Memory B cell (primary cell): ENCODE measurements at regions not wholly inside any gene's neighbourhood (a gene's known extent, or its start where the extent isn't known, plus 50 kb on each side); places are given as distances from the start of the nearest gene placed in this dataset.

ENCODE experiments used
- ATAC-seq: fragments of 150-1000 bp; cut with Tn5 transposase; 2 replicates; pipeline ENCODE4 v1.10.0; 2021; ENCODE audit warnings: low read depth, mild to moderate bottlenecking, moderate library complexity
- DNase-seq, 2 donors: peaks; one replicate each; pipeline ENCODE4 v3.0.0; 2022; ENCODE audit warnings: low spot score in 2 of 2
- H3K27ac Mint-ChIP-seq: one replicate; pipeline ENCODE4 v1.8.0; 2022; ENCODE audit warnings: mild to moderate bottlenecking, moderate library complexity, mixed read lengths
- H3K27me3 Mint-ChIP-seq: one replicate; pipeline ENCODE4 v1.8.0; 2022; ENCODE audit warnings: mixed read lengths
- H3K36me3 Mint-ChIP-seq: one replicate; pipeline ENCODE4 v1.8.0; 2022; ENCODE audit warnings: mild to moderate bottlenecking, mixed read lengths
- H3K4me1 Mint-ChIP-seq: one replicate; pipeline ENCODE4 v1.8.0; 2022; ENCODE audit warnings: mixed read lengths
- H3K4me3 Mint-ChIP-seq: one replicate; pipeline ENCODE4 v1.8.0; 2022; ENCODE audit warnings: mild to moderate bottlenecking, moderate library complexity, mixed read lengths
- H3K9me3 Mint-ChIP-seq: one replicate; pipeline ENCODE4 v1.8.0; 2022; ENCODE audit warnings: mixed read lengths

DNA sequence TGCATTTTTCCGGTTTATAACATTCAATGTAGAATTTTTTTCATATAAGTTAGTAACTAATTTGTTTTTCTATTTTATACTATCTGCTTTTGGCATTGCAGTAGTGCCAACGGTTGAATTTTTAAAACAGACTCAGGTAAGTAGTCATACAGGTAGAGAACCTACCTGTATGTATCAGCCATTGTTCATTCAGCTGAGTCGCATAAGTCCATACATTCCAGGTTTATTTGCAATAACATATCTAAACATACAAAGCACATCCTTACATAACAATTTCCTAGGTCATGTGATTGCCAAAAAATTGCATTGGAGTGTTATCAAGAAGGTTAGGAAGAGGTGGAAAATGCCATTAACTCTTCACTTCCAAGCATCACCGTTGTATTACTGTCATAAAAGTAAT, 1059.3 kb upstream of the CNTN5 start:
- Mint-ChIP-seq H3K9me3 (peaks cover 8% of the 10 kb centered on the region), H3K27me3 (no peaks in the 10 kb centered on the region), H3K4me1 (no peaks in the 10 kb centered on the region), H3K36me3 (no peaks in the 10 kb centered on the region), H3K4me3 (no peak overlapping the region), H3K27ac (no peak overlapping the region)
- no peak for ATAC-seq
- no peak for DNase-seq

DNA sequence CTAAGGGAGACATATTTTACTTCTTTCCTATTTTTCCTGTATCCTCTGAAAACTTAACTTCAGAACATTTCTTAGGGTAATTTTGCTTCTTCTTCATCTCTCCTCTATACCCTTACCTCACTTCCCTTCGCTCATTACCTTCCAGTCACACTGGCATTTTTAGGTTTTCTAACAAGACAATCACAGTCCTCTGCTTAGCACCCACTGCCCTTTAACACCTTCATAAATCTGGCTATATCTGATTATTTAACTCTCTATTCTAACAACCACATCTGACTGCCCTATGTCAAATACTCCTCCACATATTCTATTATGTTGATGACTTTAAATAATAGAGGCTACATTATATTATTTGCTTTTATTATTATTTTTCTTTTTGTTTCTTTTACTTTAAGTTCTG, 1058.0 kb upstream of the CNTN5 start:
- H3K27ac Mint-ChIP-seq = no peak overlapping the region
- H3K4me1 Mint-ChIP-seq = no peaks in the 10 kb centered on the region
- H3K27me3 Mint-ChIP-seq = no peaks in the 10 kb centered on the region
- H3K4me3 Mint-ChIP-seq = no peak overlapping the region
- ATAC-seq = no peak
- no peaks in the 10 kb centered on the region for H3K36me3 Mint-ChIP-seq
- DNase-seq = no peak
- peaks cover 8% of the 10 kb centered on the region for H3K9me3 Mint-ChIP-seq

DNA sequence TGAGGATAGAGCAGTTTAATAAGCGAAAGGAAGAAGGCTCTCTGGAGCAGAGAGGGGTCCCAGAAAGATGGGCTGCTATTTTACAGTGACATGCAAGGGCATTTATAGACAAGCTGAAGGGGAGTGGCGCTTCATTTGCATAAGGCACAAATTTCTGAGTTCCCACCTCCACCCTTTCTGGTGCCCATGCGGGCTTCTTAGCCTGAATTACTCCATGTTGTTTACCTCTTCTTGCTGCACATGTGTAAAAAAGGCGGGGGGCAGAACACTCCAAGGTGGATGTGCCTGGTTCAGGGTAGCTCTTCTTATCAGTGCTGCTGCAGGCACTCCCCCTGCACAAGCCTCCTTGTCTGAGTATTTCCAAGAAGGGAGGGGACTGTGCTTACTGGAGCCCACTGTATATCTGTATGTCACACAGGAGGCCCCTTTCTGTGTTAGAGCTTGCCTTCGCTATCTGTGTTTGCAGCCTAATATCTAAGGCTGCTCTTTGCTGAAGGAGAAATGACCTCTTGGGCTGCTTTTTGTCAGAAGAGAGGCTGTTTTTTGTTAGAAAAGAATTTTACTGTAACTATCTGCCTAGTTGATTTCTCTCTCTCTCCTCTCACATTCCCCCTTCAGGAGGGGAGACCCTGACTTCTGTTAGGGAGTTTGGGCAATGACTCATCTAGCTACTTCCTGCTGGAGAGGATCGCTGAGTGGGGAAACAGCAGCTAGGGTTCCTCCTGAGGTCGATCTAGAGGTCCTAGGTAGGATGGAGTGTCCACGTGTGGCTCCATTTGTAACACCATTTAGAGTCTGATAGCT, 1057.0 kb upstream of the CNTN5 start:
- peaks cover 8% of the 10 kb centered on the region for H3K9me3 Mint-ChIP-seq
- H3K27ac Mint-ChIP-seq = no peak overlapping the region
- H3K4me1 Mint-ChIP-seq = no peaks in the 10 kb centered on the region
- no peak overlapping the region for H3K4me3 Mint-ChIP-seq
- H3K27me3 Mint-ChIP-seq = no peaks in the 10 kb centered on the region
- DNase-seq (no peak), ATAC-seq (no peak)
- no peaks in the 10 kb centered on the region for H3K36me3 Mint-ChIP-seq

DNA sequence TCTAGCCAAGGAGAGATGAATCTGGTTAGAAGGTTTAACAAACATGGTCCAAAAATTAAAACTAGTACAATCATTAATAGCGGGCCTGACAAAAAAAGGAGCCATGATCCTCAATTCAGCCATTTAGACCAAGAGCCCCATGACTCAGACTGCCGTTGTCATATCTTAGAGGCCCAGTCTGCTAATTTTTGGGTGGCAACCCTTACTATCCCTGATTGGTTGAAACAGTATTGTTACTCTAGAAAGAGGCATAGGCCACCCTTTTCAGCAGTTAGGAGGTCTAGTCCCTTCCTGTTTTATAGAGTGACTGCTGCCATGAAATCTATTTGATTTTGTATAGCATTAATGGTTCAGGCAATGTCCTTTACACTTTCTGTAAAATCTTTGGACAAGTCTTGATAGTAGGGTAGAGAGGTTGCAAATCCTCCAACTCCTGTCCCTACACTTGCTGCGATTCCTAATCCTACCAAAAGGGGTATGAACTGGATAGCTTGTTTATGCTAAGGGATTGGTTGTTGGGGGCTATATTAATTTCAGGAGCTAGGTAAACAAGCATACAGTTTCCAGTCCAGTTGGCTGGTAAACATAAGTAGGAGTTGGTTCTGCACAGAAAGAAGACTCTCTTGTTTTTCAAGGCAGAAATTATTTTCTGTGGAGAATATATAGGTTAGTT, 1056.3 kb upstream of the CNTN5 start:
- H3K4me1 Mint-ChIP-seq = no peaks in the 10 kb centered on the region
- DNase-seq = no peak
- H3K9me3 Mint-ChIP-seq = peaks cover 6% of the 10 kb centered on the region
- ATAC-seq = no peak
- H3K36me3 Mint-ChIP-seq = no peaks in the 10 kb centered on the region
- H3K27me3 Mint-ChIP-seq = no peaks in the 10 kb centered on the region
- no peak overlapping the region for H3K4me3 Mint-ChIP-seq
- H3K27ac Mint-ChIP-seq = no peak overlapping the region

DNA sequence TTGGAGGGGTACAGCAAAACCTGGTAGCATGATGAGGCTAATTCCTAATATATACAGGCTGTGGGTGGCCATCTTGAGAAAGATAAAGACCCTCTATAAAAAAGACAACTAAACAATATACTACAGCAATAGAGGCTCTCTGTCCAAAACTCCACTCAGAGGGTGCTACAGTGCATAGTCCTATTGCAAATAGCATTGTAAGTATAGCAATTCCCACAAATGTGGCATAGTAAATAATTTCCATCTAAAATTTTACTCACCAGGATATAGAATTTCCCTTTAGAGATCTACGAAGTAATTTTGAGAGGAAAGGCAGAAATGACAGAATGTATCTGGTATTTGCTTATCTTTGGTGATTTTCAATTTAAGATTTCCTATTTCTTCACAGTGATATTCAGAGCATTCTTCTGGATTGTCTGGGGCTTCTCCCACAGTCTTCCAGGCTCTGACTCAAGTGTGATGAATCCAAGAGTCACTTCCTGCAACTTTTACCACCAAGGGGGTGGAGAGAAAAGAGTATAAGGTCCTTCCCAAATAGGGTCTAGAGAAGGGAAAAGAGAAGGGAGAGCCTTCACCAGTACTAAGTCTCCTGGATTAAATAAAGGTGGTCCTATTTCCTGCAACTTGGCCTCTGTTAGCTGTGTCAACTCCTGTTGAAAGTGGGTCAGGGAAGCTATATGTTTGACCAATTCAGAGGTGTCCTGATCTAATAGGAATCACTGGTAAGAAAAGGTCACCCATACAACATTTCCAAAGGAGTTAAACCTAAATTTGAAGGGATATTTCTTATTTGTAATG, 1054.7 kb upstream of the CNTN5 start:
- Mint-ChIP-seq H3K27me3 (no peaks in the 10 kb centered on the region), H3K36me3 (no peaks in the 10 kb centered on the region), H3K27ac (no peak overlapping the region), H3K9me3 (peaks cover 6% of the 10 kb centered on the region), H3K4me1 (no peaks in the 10 kb centered on the region), H3K4me3 (no peak overlapping the region)
- ATAC-seq (no peak), DNase-seq (no peak)

DNA sequence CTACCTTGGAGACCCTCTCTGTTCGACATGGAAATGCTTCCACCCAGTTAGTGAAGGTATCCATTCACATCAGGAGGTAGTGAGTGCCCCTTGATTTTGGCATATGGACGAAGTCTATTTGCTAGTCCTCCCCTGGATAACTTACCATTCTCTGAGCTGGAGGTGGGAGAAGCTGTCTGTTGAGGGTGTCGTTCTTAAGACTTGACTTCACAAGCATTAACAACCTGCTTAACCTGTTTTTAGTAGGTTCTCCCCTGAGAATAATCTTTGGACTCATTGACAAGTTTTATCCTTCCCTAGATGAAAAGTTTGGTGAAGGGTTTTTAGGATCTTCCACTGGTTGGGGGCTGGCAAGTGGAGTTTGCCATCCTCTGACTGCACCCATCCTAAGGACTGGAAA, 1053.8 kb upstream of the CNTN5 start:
- no peak overlapping the region for H3K27ac Mint-ChIP-seq
- DNase-seq (no peak), ATAC-seq (no peak)
- no peak overlapping the region for H3K4me3 Mint-ChIP-seq
- H3K4me1 Mint-ChIP-seq = no peaks in the 10 kb centered on the region
- H3K27me3 Mint-ChIP-seq = no peaks in the 10 kb centered on the region
- H3K36me3 Mint-ChIP-seq = no peaks in the 10 kb centered on the region
- H3K9me3 Mint-ChIP-seq = peaks cover 5% of the 10 kb centered on the region

DNA sequence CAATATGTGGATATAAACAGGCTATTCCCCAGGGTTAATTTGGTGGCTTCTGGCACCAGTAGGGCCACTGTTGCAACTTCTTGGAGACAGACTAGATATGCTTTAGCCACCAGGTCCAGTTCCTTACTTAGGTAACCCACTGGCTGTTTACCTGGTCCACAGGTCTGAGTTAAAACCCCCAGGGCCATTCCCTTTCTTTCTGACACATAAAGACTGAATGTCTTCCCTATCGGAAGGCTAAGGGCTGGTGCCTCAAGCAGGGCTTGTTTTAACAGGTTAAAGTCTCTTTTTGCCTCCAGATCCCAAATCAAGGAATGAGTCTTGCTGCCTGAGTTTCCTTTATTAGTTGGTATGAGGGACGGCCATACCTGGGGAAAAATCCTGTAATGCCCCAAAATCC, 1052.7 kb upstream of the CNTN5 start:
- Mint-ChIP-seq H3K4me3 (no peak overlapping the region), H3K27me3 (no peaks in the 10 kb centered on the region), H3K36me3 (no peaks in the 10 kb centered on the region), H3K4me1 (no peaks in the 10 kb centered on the region), H3K27ac (no peak overlapping the region), H3K9me3 (peaks cover 2% of the 10 kb centered on the region)
- ATAC-seq (no peak), DNase-seq (no peak)

DNA sequence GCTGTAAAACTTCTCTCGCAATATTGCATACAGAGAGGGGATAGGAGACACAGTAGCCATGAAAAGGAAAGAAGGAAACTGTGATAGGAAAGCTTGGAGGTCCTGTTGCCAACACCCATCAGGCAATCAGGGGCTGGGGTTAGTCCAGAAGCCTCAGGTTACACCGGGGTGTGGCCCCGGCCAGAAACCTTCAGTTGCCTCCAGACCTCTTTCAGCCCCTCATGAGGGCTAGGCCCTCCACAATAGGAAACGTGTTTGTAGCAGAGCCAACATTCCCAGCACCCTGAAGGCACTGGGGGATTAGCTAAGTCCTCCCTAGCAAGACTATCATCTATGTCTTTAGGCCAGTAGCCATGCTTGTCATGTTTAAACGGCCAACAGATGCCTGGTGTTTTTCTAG, 1048.0 kb upstream of the CNTN5 start:
- Mint-ChIP-seq H3K27me3 (no peaks in the 10 kb centered on the region), H3K27ac (no peak overlapping the region), H3K4me3 (no peak overlapping the region), H3K9me3 (no peaks in the 10 kb centered on the region), H3K36me3 (no peaks in the 10 kb centered on the region), H3K4me1 (no peaks in the 10 kb centered on the region)
- ATAC-seq (no peak), DNase-seq (no peak)

DNA sequence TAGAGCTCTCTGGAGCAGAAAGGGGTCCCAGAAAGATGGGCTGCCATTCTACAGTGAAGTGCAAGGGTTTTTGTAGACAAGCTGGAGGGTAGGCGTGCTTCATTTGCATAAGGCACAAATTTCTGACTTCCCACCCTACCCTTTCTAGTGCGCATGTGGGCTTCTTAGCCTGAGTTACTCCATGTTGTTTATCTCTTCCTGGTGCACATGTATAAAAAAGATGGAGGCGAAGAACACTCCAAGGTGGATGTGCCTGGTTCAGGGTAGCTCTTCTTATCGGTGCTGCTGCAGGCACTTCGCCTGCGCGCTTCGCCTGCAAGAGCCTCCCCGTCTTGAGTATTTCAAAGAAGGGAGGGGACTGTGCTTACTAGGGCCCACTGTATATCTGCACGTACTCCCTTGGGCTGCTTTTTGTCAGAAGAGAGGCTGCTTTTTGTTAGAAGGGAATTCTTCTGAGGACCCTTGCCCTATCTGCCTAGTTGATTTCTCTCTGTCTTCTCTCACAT, 1047.3 kb upstream of the CNTN5 start:
- Mint-ChIP-seq H3K4me3 (no peak overlapping the region), H3K36me3 (no peaks in the 10 kb centered on the region), H3K4me1 (no peaks in the 10 kb centered on the region), H3K27ac (no peak overlapping the region), H3K27me3 (no peaks in the 10 kb centered on the region), H3K9me3 (no peaks in the 10 kb centered on the region)
- ATAC-seq (no peak), DNase-seq (no peak)

DNA sequence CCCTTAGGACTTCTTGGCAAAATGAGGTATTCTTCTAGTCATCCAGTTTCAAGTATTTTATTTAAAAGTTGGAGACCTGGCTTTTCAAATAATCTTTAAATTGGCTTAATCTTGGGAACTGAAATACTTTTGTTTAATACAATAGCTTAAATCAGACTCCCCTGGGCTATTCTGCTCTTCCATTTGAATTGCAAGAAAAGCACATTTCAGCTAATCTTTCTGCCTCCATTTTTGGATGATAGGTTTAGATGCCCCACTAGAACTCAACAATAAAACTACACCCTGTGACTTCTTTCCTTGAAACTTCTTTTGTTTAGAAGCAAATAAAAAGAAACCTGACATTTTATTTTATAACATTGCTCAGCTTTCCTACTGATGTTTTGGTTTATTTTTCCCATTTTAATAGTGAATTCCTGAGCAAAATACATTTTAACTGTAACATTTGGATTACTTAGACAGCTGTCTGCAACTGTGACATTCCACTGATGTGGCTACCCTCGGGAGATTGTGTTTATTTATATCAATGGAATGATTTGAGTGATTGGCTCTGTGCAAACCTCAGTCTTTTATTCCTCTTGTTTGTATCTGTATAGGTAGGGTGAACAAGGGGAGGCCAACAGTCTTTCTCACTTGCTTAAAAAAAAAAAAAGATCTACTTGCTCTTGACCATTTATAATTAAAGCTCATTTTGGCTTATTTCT, 1045.8 kb upstream of the CNTN5 start:
- no peak overlapping the region for H3K27ac Mint-ChIP-seq
- no peaks in the 10 kb centered on the region for H3K36me3 Mint-ChIP-seq
- H3K4me3 Mint-ChIP-seq = no peak overlapping the region
- no peaks in the 10 kb centered on the region for H3K9me3 Mint-ChIP-seq
- DNase-seq (no peak), ATAC-seq (no peak)
- H3K4me1 Mint-ChIP-seq = no peaks in the 10 kb centered on the region
- no peaks in the 10 kb centered on the region for H3K27me3 Mint-ChIP-seq

DNA sequence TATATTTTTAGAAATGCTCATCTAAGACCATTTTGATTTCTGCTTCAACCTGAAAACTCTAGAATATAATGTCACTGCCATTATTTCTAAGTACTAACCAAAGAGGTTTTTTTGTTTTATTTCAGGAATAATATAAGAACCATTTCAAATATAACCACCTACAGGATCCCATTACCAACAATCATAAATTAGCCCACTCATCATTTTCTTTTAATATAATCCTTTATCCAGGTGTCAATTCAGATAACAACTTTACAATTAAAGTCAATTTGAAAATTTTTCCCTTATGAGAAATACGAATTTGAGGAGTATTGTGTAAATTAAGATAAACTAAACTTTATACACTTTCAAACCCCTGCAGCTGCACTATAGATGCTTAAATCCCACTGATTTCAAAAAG, 1043.0 kb upstream of the CNTN5 start:
- no peaks in the 10 kb centered on the region for H3K4me1 Mint-ChIP-seq
- no peak overlapping the region for H3K4me3 Mint-ChIP-seq
- DNase-seq (no peak), ATAC-seq (no peak)
- no peaks in the 10 kb centered on the region for H3K27me3 Mint-ChIP-seq
- no peak overlapping the region for H3K27ac Mint-ChIP-seq
- peaks cover 3% of the 10 kb centered on the region for H3K9me3 Mint-ChIP-seq
- H3K36me3 Mint-ChIP-seq = no peaks in the 10 kb centered on the region

DNA sequence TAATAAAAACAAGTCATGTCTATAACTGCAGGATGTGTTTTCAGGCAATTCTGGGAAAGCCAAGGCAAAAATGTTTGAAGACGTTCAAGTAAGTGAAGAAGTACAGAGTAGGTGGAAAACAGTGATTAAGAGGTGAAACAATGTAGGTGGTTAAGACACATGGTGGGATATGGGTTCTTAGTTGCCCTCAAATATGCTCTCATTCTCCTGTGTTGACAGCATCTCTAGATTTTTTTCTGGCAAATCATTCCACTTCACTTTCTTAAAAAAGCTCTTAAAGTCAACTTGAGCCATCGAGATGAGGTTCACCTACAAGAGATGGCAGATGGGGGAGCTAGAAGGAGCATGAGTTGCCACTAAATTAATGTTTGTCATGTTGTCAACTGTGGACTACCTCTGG, 1041.0 kb upstream of the CNTN5 start:
- Mint-ChIP-seq H3K27me3 (no peaks in the 10 kb centered on the region), H3K4me3 (no peak overlapping the region), H3K9me3 (peaks cover 3% of the 10 kb centered on the region), H3K36me3 (no peaks in the 10 kb centered on the region), H3K27ac (no peak overlapping the region), H3K4me1 (no peaks in the 10 kb centered on the region)
- ATAC-seq = no peak
- DNase-seq = no peak

DNA sequence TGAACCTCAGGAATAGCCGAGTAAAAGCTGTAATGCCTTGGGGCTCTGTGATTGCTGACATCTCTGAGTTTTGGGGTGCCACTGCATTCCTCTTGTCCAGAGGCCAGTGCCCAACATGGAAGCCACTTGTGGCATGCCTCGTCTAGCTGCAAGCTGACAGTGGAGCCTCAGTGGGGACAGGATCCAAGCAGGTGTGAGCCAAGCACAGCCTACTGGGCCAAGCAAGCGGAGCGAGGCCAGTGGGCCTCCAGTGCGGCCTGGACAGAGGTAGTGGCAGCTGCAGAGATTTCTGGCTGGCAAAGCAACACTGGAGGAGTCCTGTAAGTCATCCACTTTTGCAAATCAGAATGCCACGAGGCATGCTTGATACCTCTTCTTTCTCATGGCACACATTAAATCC, 1038.2 kb upstream of the CNTN5 start:
- Mint-ChIP-seq H3K27ac (no peak overlapping the region), H3K36me3 (no peaks in the 10 kb centered on the region), H3K4me3 (no peak overlapping the region), H3K27me3 (no peaks in the 10 kb centered on the region), H3K9me3 (peaks cover 3% of the 10 kb centered on the region), H3K4me1 (no peaks in the 10 kb centered on the region)
- ATAC-seq (no peak), DNase-seq (no peak)

DNA sequence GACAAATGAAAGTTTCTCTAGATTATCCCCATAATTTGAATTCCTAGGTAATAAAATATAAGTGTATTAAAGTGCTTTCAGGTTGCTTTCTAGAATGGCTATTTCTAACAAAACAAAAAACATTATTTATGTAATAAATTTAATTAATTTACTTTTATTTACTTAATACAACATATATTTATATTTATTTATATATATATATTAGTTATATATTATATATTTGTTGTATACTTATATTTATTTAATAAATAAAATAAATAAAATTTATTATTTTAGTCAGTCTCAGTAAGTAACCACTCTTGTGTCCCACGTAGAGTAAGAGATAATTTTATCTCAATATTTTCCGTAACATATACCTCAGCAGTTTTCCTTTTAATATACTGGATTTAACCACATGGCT, 1031.6 kb upstream of the CNTN5 start:
- no peak for ATAC-seq
- H3K27me3 Mint-ChIP-seq = no peaks in the 10 kb centered on the region
- no peak for DNase-seq
- no peak overlapping the region for H3K27ac Mint-ChIP-seq
- H3K36me3 Mint-ChIP-seq = no peaks in the 10 kb centered on the region
- peaks cover 1% of the 10 kb centered on the region for H3K9me3 Mint-ChIP-seq
- no peak overlapping the region for H3K4me3 Mint-ChIP-seq
- no peaks in the 10 kb centered on the region for H3K4me1 Mint-ChIP-seq
